ENCODE measurements at regions not wholly inside any gene's neighbourhood (a gene's known extent, or its start where the extent isn't known, plus 50 kb on each side); places are given as distances from the start of the nearest gene placed in this dataset.

- Histone ChIP-seq H3K4me1 (no peaks in the 10 kb centered on the region), H3K4me3 (no peak overlapping the region), H3K9ac (ENCODE audit: low read depth in 2 of 2, low read length in 2 of 2) (no peak overlapping the region), H3K9me3 (no peaks in the 10 kb centered on the region), H3K27ac (no peak overlapping the region), H3K36me3 (no peaks in the 10 kb centered on the region), H3K27me3 (peaks cover 12% of the 10 kb centered on the region)
- intact Hi-C loops (cut with DNase I): no loop called here
- TF ChIP-seq CTCF (IDR thresholded peaks at IDR 0.05): no peak
- DNase-seq: no peak
Observed at GRCh38 chr17:49915260-49915659, 53.7 kb upstream of the DLX4 start.

GRCh38 chr17:49915670-49916069, 53.3 kb upstream of the DLX4 start:
- no peak overlapping the region for H3K27ac ChIP-seq
- peaks cover 8% of the 10 kb centered on the region for H3K27me3 ChIP-seq
- H3K9me3 ChIP-seq: no peaks in the 10 kb centered on the region
- intact Hi-C loops (cut with DNase I): no loop called here
- no peak overlapping the region for H3K9ac ChIP-seq (ENCODE audit: low read depth in 2 of 2, low read length in 2 of 2)
- H3K36me3 ChIP-seq: no peaks in the 10 kb centered on the region
- H3K4me1 ChIP-seq: no peaks in the 10 kb centered on the region
- TF ChIP-seq CTCF (IDR thresholded peaks at IDR 0.05): no peak
- no peak for DNase-seq
- no peak overlapping the region for H3K4me3 ChIP-seq

GRCh38 chr17:49916854-49917515, 52.0 kb upstream of the DLX4 start:
- Histone ChIP-seq H3K36me3 (no peaks in the 10 kb centered on the region), H3K27me3 (no peaks in the 10 kb centered on the region), H3K27ac (no peak overlapping the region), H3K4me3 (no peak overlapping the region), H3K4me1 (no peaks in the 10 kb centered on the region), H3K9ac (ENCODE audit: low read depth in 2 of 2, low read length in 2 of 2) (no peak overlapping the region), H3K9me3 (no peaks in the 10 kb centered on the region)
- TF ChIP-seq CTCF (IDR thresholded peaks at IDR 0.05): no peak
- DNase-seq: no peak
- intact Hi-C loops (cut with DNase I): no loop called here

GRCh38 chr17:49918591-49918990, 50.4 kb upstream of the DLX4 start:
- no peak for DNase-seq
- no peak for TF ChIP-seq CTCF (IDR thresholded peaks at IDR 0.05)
- Histone ChIP-seq H3K36me3 (no peaks in the 10 kb centered on the region), H3K4me3 (no peak overlapping the region), H3K4me1 (no peaks in the 10 kb centered on the region), H3K9ac (ENCODE audit: low read depth in 2 of 2, low read length in 2 of 2) (no peak overlapping the region), H3K9me3 (no peaks in the 10 kb centered on the region), H3K27me3 (no peaks in the 10 kb centered on the region), H3K27ac (no peak overlapping the region)
- intact Hi-C loops (cut with DNase I): no loop called here
